H9 (cell line): ENCODE measurements at regions not wholly inside any gene's neighbourhood (a gene's known extent, or its start where the extent isn't known, plus 50 kb on each side); places are given as distances from the start of the nearest gene placed in this dataset.

Experiments
- DNase-seq: peaks from one replicate; pipeline ENCODE4 v3.0.0-alpha.2; 2017
- H2AFZ ChIP-seq: one replicate; pipeline ENCODE4 v1.6.1; 2013; ENCODE audit warnings: mild to moderate bottlenecking, low read length, control low read depth, moderate library complexity
- H2AK5ac ChIP-seq: 2 replicates; pipeline ENCODE4 v1.6.1; 2013; ENCODE audit warnings: low read length, control low read depth, mixed read lengths; ENCODE audit not compliant: insufficient read length
- H2BK120ac ChIP-seq: one replicate; pipeline ENCODE4 v1.6.1; 2013; ENCODE audit warnings: low read depth, mild to moderate bottlenecking, low read length, control low read depth, inconsistent platforms; ENCODE audit not compliant: poor library complexity, severe bottlenecking
- H2BK12ac ChIP-seq: 2 replicates; pipeline ENCODE4 v1.6.1; 2013; ENCODE audit warnings: low read length, control low read depth, mixed read lengths, low read depth; ENCODE audit not compliant: insufficient read length
- H2BK15ac ChIP-seq: 2 replicates; pipeline ENCODE4 v1.6.1; 2013; ENCODE audit warnings: low read depth, low read length, control low read depth
- H2BK20ac ChIP-seq: one replicate; pipeline ENCODE4 v1.6.1; 2013; ENCODE audit warnings: low read depth, mild to moderate bottlenecking, low read length, control low read depth, inconsistent platforms; ENCODE audit not compliant: poor library complexity, severe bottlenecking
- H2BK5ac ChIP-seq: 2 replicates; pipeline ENCODE4 v1.6.1; 2013; ENCODE audit warnings: low read length, control low read depth, mixed read lengths; ENCODE audit not compliant: insufficient read length
- H3K14ac ChIP-seq: 2 replicates; pipeline ENCODE4 v1.6.1; 2013; ENCODE audit warnings: low read length, control low read depth; ENCODE audit not compliant: insufficient read depth
- H3K18ac ChIP-seq: 2 replicates; pipeline ENCODE4 v1.6.1; 2013; ENCODE audit warnings: low read depth, mild to moderate bottlenecking, mixed read lengths, low read length, control low read depth; ENCODE audit not compliant: insufficient read length
- H3K23ac ChIP-seq: 2 replicates; pipeline ENCODE4 v1.6.1; 2013; ENCODE audit warnings: low read length, control low read depth, mixed read lengths, low read depth; ENCODE audit not compliant: insufficient read length
- H3K23me2 ChIP-seq: 2 replicates; pipeline ENCODE4 v1.6.1; 2013; ENCODE audit warnings: low read depth, mild to moderate bottlenecking, mixed read lengths, low read length, control low read depth; ENCODE audit not compliant: insufficient read length, poor library complexity, severe bottlenecking
- H3K27ac ChIP-seq: 2 replicates; pipeline ENCODE4 v1.5.1; 2013; ENCODE audit warnings: low read length, control low read depth, mixed read lengths, low read depth; ENCODE audit not compliant: insufficient read length
- H3K27me3 ChIP-seq: 2 replicates; pipeline ENCODE4 v1.6.1; 2013; ENCODE audit warnings: low read length, control low read depth, inconsistent platforms; ENCODE audit not compliant: insufficient read depth
- H3K4ac ChIP-seq: 2 replicates; pipeline ENCODE4 v1.6.1; 2013; ENCODE audit warnings: low read depth, mild to moderate bottlenecking, control low read depth, inconsistent platforms, low read length, moderate library complexity
- H3K4me1 ChIP-seq: 2 replicates; pipeline ENCODE4 v1.6.1; 2013; ENCODE audit warnings: low read length, control low read depth, inconsistent platforms; ENCODE audit not compliant: insufficient read depth
- H3K4me2 ChIP-seq: 2 replicates; pipeline ENCODE4 v1.6.1; 2013; ENCODE audit warnings: low read length, control low read depth, mixed read lengths; ENCODE audit not compliant: insufficient read length, insufficient read depth
- H3K56ac ChIP-seq: 2 replicates; pipeline ENCODE4 v1.6.1; 2013; ENCODE audit warnings: low read depth, mild to moderate bottlenecking, mixed read lengths, low read length, control low read depth; ENCODE audit not compliant: insufficient read length
- H3K79me1 ChIP-seq: 2 replicates; pipeline ENCODE4 v1.6.1; 2013; ENCODE audit warnings: low read depth, mild to moderate bottlenecking, moderate library complexity, low read length, control low read depth, inconsistent platforms; ENCODE audit not compliant: insufficient read depth, poor library complexity, severe bottlenecking
- H3K79me2 ChIP-seq: 2 replicates; pipeline ENCODE4 v1.6.1; 2013; ENCODE audit warnings: low read length, control low read depth, inconsistent platforms; ENCODE audit not compliant: insufficient read depth
- H3K9ac ChIP-seq: 2 replicates; pipeline ENCODE4 v1.6.1; 2013; ENCODE audit warnings: low read length, control low read depth, mixed read lengths; ENCODE audit not compliant: insufficient read length; ENCODE audit errors: extremely low read depth
- H3K9me3 ChIP-seq: one replicate; pipeline ENCODE4 v1.6.1; 2013; ENCODE audit warnings: low read depth, low read length, inconsistent platforms; ENCODE audit not compliant: control insufficient read depth
- H3T11ph ChIP-seq: one replicate; pipeline ENCODE4 v1.6.1; 2013; ENCODE audit warnings: mild to moderate bottlenecking, low read length, control low read depth, inconsistent platforms
- H4K20me1 ChIP-seq: one replicate; pipeline ENCODE4 v1.6.1; 2013; ENCODE audit not compliant: control insufficient read depth, insufficient read length, insufficient read depth
- H4K5ac ChIP-seq: 2 replicates; pipeline ENCODE4 v1.6.1; 2013; ENCODE audit warnings: low read depth, mild to moderate bottlenecking, mixed read lengths, low read length, control low read depth; ENCODE audit not compliant: insufficient read length
- H4K8ac ChIP-seq: replicated peaks from 2 replicates; pipeline ENCODE4 v1.6.1; 2013; ENCODE audit warnings: low read length, control low read depth, mixed read lengths, low read depth; ENCODE audit not compliant: insufficient read length
- H4K91ac ChIP-seq: 2 replicates; pipeline ENCODE4 v1.6.1; 2013; ENCODE audit warnings: low read depth, mild to moderate bottlenecking, moderate library complexity, mixed read lengths, low read length, control low read depth; ENCODE audit not compliant: insufficient read length
- H3K27ac Mint-ChIP-seq, 3 experiments: 2 replicates in 2 of 3; 3 replicates in 1 of 3; pipeline ENCODE4 v1.8.0; 2020 to 2021; ENCODE audit warnings: mixed read lengths in 3 of 3, mild to moderate bottlenecking in 1 of 3, moderate library complexity in 1 of 3
- H3K27me3 Mint-ChIP-seq: 2 replicates; pipeline ENCODE4 v1.8.0; 2021; ENCODE audit warnings: low read depth, mild to moderate bottlenecking, moderate library complexity, mixed read lengths
- H3K36me3 Mint-ChIP-seq, 3 experiments: 2 replicates in 2 of 3; 3 replicates in 1 of 3; pipeline ENCODE4 v1.8.0; 2020 to 2021; ENCODE audit warnings: low read depth in 3 of 3, mixed read lengths in 3 of 3; ENCODE audit not compliant: insufficient read depth in 1 of 3
- H3K4me1 Mint-ChIP-seq, 2 experiments: 2 replicates each; pipeline ENCODE4 v1.8.0; 2020; ENCODE audit warnings: mixed read lengths in 2 of 2
- H3K4me3 Mint-ChIP-seq, 2 experiments: 2 replicates in 1 of 2; 3 replicates in 1 of 2; pipeline ENCODE4 v1.8.0; 2020 to 2021; ENCODE audit warnings: mild to moderate bottlenecking in 2 of 2, mixed read lengths in 2 of 2, moderate library complexity in 1 of 2
- H3K9me3 Mint-ChIP-seq, 2 experiments: 2 replicates in 1 of 2; 3 replicates in 1 of 2; pipeline ENCODE4 v1.8.0; 2020; ENCODE audit warnings: mild to moderate bottlenecking in 2 of 2, mixed read lengths in 2 of 2, moderate library complexity in 1 of 2
- TF ChIP-seq, protein P1 (sequence below): fragments of 200-600 bp; sonication (generic); conservative IDR thresholded peaks from 3 replicates; pipeline ENCODE4 v1.8.0; 2021; ENCODE audit warnings: antibody characterized with exemption, mild to moderate bottlenecking

DNA sequence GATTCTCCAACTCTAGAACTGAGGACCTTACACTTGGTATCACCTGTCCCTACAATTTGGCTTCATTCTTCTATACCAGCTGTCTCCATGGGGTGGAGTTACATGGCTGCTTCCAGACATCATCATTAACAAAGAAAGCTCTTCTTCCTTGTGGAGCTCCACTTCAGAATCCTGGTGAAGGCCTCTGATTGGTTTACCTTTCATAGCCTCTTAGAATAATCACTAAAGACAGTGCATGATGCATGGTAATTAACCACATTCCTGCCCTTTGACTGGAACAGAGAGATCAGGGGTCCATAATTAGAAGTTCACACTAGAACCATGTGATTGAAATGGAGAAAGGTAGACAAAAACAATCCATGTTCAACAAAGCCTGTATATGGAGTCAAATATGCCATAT lies 112.6 kb upstream of the ZNF827 start:
- H3K36me3 Mint-ChIP-seq, result peaks cover 8 to 24% (median 20%) of the 10 kb centered on the region in 3 experiments
- H3K4me1 Mint-ChIP-seq, result peaks cover 12 to 17% of the 10 kb centered on the region in 2 experiments
- H3K79me2 ChIP-seq, result no peaks in the 10 kb centered on the region
- H4K91ac ChIP-seq, result no peak overlapping the region
- no peak overlapping the region for H3K4ac ChIP-seq
- H3K9me3 Mint-ChIP-seq, result peaks cover 22 to 27% of the 10 kb centered on the region in 2 experiments
- H4K8ac ChIP-seq, result no peak overlapping the region
- no peaks in the 10 kb centered on the region for H3K23me2 ChIP-seq
- no peak overlapping the region for H3K9ac ChIP-seq
- H2BK5ac ChIP-seq, result no peak overlapping the region
- H4K20me1 ChIP-seq, result no peaks in the 10 kb centered on the region
- no peak overlapping the region for H3K27ac ChIP-seq
- H2BK12ac ChIP-seq, result no peak overlapping the region
- no peak overlapping the region for H3K23ac ChIP-seq
- H2AFZ ChIP-seq, result no peak overlapping the region
- H3K4me1 ChIP-seq, result no peaks in the 10 kb centered on the region
- no peak overlapping the region for H3K27ac Mint-ChIP-seq
- H3K14ac ChIP-seq, result no peak overlapping the region
- H3K4me3 Mint-ChIP-seq, result no peak overlapping the region
- H3K79me1 ChIP-seq, result no peaks in the 10 kb centered on the region
- no peak overlapping the region for H3K56ac ChIP-seq
- H3T11ph ChIP-seq, result no peak overlapping the region
- peaks cover 3% of the 10 kb centered on the region for H3K27me3 Mint-ChIP-seq
- DNase-seq, result no peak
- H2BK20ac ChIP-seq, result no peak overlapping the region
- no peak overlapping the region for H4K5ac ChIP-seq
- H2BK15ac ChIP-seq, result no peak overlapping the region
- no peak overlapping the region for H2BK120ac ChIP-seq
- H3K27me3 ChIP-seq, result no peaks in the 10 kb centered on the region
- H3K9me3 ChIP-seq, result peaks cover 11% of the 10 kb centered on the region
- H3K18ac ChIP-seq, result no peak overlapping the region
- H3K4me2 ChIP-seq, result no peak overlapping the region
- TF ChIP-seq, protein P1, sequence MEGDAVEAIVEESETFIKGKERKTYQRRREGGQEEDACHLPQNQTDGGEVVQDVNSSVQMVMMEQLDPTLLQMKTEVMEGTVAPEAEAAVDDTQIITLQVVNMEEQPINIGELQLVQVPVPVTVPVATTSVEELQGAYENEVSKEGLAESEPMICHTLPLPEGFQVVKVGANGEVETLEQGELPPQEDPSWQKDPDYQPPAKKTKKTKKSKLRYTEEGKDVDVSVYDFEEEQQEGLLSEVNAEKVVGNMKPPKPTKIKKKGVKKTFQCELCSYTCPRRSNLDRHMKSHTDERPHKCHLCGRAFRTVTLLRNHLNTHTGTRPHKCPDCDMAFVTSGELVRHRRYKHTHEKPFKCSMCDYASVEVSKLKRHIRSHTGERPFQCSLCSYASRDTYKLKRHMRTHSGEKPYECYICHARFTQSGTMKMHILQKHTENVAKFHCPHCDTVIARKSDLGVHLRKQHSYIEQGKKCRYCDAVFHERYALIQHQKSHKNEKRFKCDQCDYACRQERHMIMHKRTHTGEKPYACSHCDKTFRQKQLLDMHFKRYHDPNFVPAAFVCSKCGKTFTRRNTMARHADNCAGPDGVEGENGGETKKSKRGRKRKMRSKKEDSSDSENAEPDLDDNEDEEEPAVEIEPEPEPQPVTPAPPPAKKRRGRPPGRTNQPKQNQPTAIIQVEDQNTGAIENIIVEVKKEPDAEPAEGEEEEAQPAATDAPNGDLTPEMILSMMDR, result no peak
- no peak overlapping the region for H2AK5ac ChIP-seq
